ENCODE measurements at regions not wholly inside any gene's neighbourhood (a gene's known extent, or its start where the extent isn't known, plus 50 kb on each side); places are given as distances from the start of the nearest gene placed in this dataset.

DNA sequence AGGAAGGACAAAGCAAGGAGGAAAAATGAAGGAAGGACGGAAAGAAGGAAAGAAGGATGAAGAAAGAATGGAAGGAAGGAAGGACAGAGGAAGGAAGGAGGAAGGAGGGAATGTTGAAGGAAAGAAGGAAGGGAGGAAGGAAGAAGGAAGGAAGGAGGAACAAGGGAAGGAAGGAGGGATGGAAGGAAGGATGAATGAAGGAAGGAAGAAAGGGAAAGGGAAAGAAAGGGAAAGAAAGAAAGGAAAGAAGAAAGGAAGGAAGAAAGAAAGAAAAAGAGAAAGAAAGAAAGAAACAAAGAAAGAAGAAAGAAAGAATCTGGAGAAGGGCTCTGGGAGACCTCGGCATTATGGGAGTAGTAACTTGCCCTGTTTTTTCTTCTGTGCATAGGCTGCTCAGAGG is 70.8 kb upstream of the SHISA3 start:
- no peak overlapping the region for H3K27ac ChIP-seq (ENCODE audit: insufficient read length, low read depth, low read length)
- TF ChIP-seq, protein P1, sequence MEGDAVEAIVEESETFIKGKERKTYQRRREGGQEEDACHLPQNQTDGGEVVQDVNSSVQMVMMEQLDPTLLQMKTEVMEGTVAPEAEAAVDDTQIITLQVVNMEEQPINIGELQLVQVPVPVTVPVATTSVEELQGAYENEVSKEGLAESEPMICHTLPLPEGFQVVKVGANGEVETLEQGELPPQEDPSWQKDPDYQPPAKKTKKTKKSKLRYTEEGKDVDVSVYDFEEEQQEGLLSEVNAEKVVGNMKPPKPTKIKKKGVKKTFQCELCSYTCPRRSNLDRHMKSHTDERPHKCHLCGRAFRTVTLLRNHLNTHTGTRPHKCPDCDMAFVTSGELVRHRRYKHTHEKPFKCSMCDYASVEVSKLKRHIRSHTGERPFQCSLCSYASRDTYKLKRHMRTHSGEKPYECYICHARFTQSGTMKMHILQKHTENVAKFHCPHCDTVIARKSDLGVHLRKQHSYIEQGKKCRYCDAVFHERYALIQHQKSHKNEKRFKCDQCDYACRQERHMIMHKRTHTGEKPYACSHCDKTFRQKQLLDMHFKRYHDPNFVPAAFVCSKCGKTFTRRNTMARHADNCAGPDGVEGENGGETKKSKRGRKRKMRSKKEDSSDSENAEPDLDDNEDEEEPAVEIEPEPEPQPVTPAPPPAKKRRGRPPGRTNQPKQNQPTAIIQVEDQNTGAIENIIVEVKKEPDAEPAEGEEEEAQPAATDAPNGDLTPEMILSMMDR (conservative IDR thresholded peaks at IDR 0.05) = no peak
- no peak overlapping the region for H4K5ac ChIP-seq (ENCODE audit: insufficient read length, low read depth, low read length)
- WGBS (ENCODE audit: extremely low coverage, insufficient read length, low lambda C conversion rate) = no CpG with 5 or more reads among the region's 2 CpGs
- no peak overlapping the region for H3K18ac ChIP-seq (ENCODE audit: insufficient read length, low read depth, low read length)
- DNase-seq = no peak
- no peak overlapping the region for H3K56ac ChIP-seq (ENCODE audit: insufficient read length, low read depth, low read length)
- H3K23me2 ChIP-seq (ENCODE audit: insufficient read length, low read depth, low read length, poor library complexity, severe bottlenecking) = no peaks in the 10 kb centered on the region
- Mint-ChIP-seq H3K27me3 (ENCODE audit: low read depth) (peaks cover 5% of the 10 kb centered on the region; the same call in 1 of the 2 replicates), H3K4me1 (peaks cover 20 to 21% of the 10 kb centered on the region in 2 experiments), H3K9me3 (peaks cover 3% of the 10 kb centered on the region in 2 experiments; a peak in 2 of 5 replicates), H3K27ac (no peak overlapping the region), H3K36me3 (ENCODE audit: insufficient read depth in 1 of 3, low read depth in 3 of 3) (peaks cover 0 to 3% (median 2%) of the 10 kb centered on the region in 3 experiments; a peak in 3 of 7 replicates), H3K4me3 (no peak overlapping the region)
- H2BK12ac ChIP-seq (ENCODE audit: insufficient read length, low read depth, low read length) = no peak overlapping the region
- no peak overlapping the region for H2AK5ac ChIP-seq (ENCODE audit: insufficient read length, low read length)
- H2AFZ ChIP-seq (ENCODE audit: low read length) = no peak overlapping the region
- H3K23ac ChIP-seq (ENCODE audit: insufficient read length, low read depth, low read length) = no peak overlapping the region
- H4K8ac ChIP-seq (replicated peaks; ENCODE audit: insufficient read length, low read depth, low read length) = no peak overlapping the region
- no peak overlapping the region for H3K9ac ChIP-seq (ENCODE audit: extremely low read depth, insufficient read length, low read length)
- H3K4me2 ChIP-seq (ENCODE audit: insufficient read depth, insufficient read length, low read length) = no peak overlapping the region
- H3K4me1 ChIP-seq (ENCODE audit: insufficient read depth, low read length) = no peaks in the 10 kb centered on the region; the same call in 1 of the 2 replicates
- no peaks in the 10 kb centered on the region for H3K79me1 ChIP-seq (ENCODE audit: insufficient read depth, low read depth, low read length, poor library complexity, severe bottlenecking)
- no peak overlapping the region for H2BK120ac ChIP-seq (ENCODE audit: low read depth, low read length, poor library complexity, severe bottlenecking)
- H3K14ac ChIP-seq (ENCODE audit: insufficient read depth, low read length) = no peak overlapping the region
- H4K20me1 ChIP-seq (ENCODE audit: control insufficient read depth, insufficient read depth, insufficient read length) = no peaks in the 10 kb centered on the region
- H2BK5ac ChIP-seq (ENCODE audit: insufficient read length, low read length) = no peak overlapping the region
- no peak overlapping the region for H2BK20ac ChIP-seq (ENCODE audit: low read depth, low read length, poor library complexity, severe bottlenecking)
- no peak overlapping the region for H4K91ac ChIP-seq (ENCODE audit: insufficient read length, low read depth, low read length)
- no peak overlapping the region for H3K4ac ChIP-seq (ENCODE audit: low read depth, low read length)
- H3T11ph ChIP-seq (ENCODE audit: low read length) = no peak overlapping the region
- H2BK15ac ChIP-seq (ENCODE audit: low read depth, low read length) = no peak overlapping the region
- no peaks in the 10 kb centered on the region for H3K79me2 ChIP-seq (ENCODE audit: insufficient read depth, low read length)
- no peaks in the 10 kb centered on the region for H3K27me3 ChIP-seq (ENCODE audit: insufficient read depth, low read length)
- H3K9me3 ChIP-seq (ENCODE audit: control insufficient read depth, low read depth, low read length) = no peaks in the 10 kb centered on the region

Data from H9 (cell line).